H1 (cell line): ENCODE measurements at regions not wholly inside any gene's neighbourhood (a gene's known extent, or its start where the extent isn't known, plus 50 kb on each side); places are given as distances from the start of the nearest gene placed in this dataset.

Experiments used
- CHD7 ChIP-seq: fragments of 300-600 bp; sonication (generic); IDR thresholded peaks from 2 replicates; pipeline ENCODE4 v1.7.1; 2012; ENCODE audit warnings: low read length, moderate library complexity, mild to moderate bottlenecking, inconsistent platforms; ENCODE audit not compliant: insufficient replicate concordance

- no peak for TF ChIP-seq CHD7
These were observed 404.8 kb upstream of the SLC30A5 start (continued) for GRCh38 chr5:68689010-68689409.
